OCI-M2 (cell line): ENCODE measurements at regions not wholly inside any gene's neighbourhood (a gene's known extent, or its start where the extent isn't known, plus 50 kb on each side); places are given as distances from the start of the nearest gene placed in this dataset.
"Not testable (repeated sequence)": the region's sequence is repeated elsewhere in the genome, so short reads cannot be mapped to it uniquely, and the experiment has no call there.

Experiments used
- DNase-seq: peaks from one replicate; lab custom pipeline; 2025; ENCODE audit not compliant: unreplicated experiment; lab: John Stamatoyannopoulos, UW

- DNase-seq, result no peak
Observed at GRCh38 chr7:69426705-69427104, 171.6 kb upstream of the AUTS2 start.

GRCh38 chr7:69428089-69428488 is 170.2 kb upstream of the AUTS2 start:
- no peak for DNase-seq

- DNase-seq, result no peak
Observed at GRCh38 chr7:69429911-69430383, 168.3 kb upstream of the AUTS2 start.

- no peak for DNase-seq
Observed at GRCh38 chr7:69430384-69431021, 167.8 kb upstream of the AUTS2 start.

- DNase-seq, result no peak
Observed at GRCh38 chr7:69431626-69432025, 166.6 kb upstream of the AUTS2 start.

- DNase-seq, result not testable (repeated sequence)
Observed at GRCh38 chr7:69432276-69432675, 166.0 kb upstream of the AUTS2 start.

GRCh38 chr7:69433081-69433480 is 165.2 kb upstream of the AUTS2 start:
- no peak for DNase-seq

GRCh38 chr7:69434398-69434815 is 163.9 kb upstream of the AUTS2 start:
- DNase-seq, result no peak

GRCh38 chr7:69435711-69436110 is 162.6 kb upstream of the AUTS2 start:
- no peak for DNase-seq

GRCh38 chr7:69436946-69437345 is 161.3 kb upstream of the AUTS2 start:
- no peak for DNase-seq

- DNase-seq, result no peak
Observed at GRCh38 chr7:69438584-69439412, 159.5 kb upstream of the AUTS2 start.

GRCh38 chr7:69439636-69440325 is 158.5 kb upstream of the AUTS2 start:
- no peak for DNase-seq

GRCh38 chr7:69440976-69441375 is 157.3 kb upstream of the AUTS2 start:
- DNase-seq, result no peak

GRCh38 chr7:69443136-69443535 is 155.1 kb upstream of the AUTS2 start:
- no peak for DNase-seq

- no peak for DNase-seq
Observed at GRCh38 chr7:69445541-69445940, 152.7 kb upstream of the AUTS2 start.

- not testable (repeated sequence) for DNase-seq
Observed at GRCh38 chr7:69446213-69446612, 152.1 kb upstream of the AUTS2 start.

- DNase-seq, result no peak
Observed at GRCh38 chr7:69448071-69448470, 150.2 kb upstream of the AUTS2 start.

GRCh38 chr7:69450456-69450855 is 147.8 kb upstream of the AUTS2 start:
- no peak for DNase-seq

GRCh38 chr7:69451715-69452114 is 146.6 kb upstream of the AUTS2 start:
- no peak for DNase-seq

- DNase-seq, result no peak
Observed at GRCh38 chr7:69452797-69453196, 145.5 kb upstream of the AUTS2 start.

- no peak for DNase-seq
Observed at GRCh38 chr7:69457595-69458504, 140.4 kb upstream of the AUTS2 start.
